GM23338 (cell line): ENCODE measurements at regions not wholly inside any gene's neighbourhood (a gene's known extent, or its start where the extent isn't known, plus 50 kb on each side); places are given as distances from the start of the nearest gene placed in this dataset.

Experiments used
- ATAC-seq: fragments of 200-7000 bp; cut with Tn5 transposase; 3 replicates; pipeline ENCODE4 v1.9.1; 2020
- DNase-seq: peaks from one replicate; pipeline ENCODE4 v3.0.0-alpha.2; 2015; ENCODE audit warnings: low spot score
- H2AFZ ChIP-seq: fragments of 200-600 bp; sonication (generic); 2 replicates; pipeline ENCODE4 v1.8.0; 2016; ENCODE audit warnings: antibody characterized with exemption, mild to moderate bottlenecking, moderate library complexity
- H3F3A ChIP-seq: fragments of 200-600 bp; sonication (generic); replicated peaks from 2 replicates; pipeline ENCODE4 v1.8.0; 2017; ENCODE audit warnings: antibody characterized with exemption, mixed run types, low read depth
- H3K27ac ChIP-seq: fragments of 200-600 bp; sonication (generic); 2 replicates; pipeline ENCODE4 v1.6.1; 2016; ENCODE audit warnings: low read depth
- H3K27me3 ChIP-seq: fragments of 200-600 bp; sonication (generic); 2 replicates; pipeline ENCODE4 v1.8.0; 2016; ENCODE audit warnings: mild to moderate bottlenecking, mixed run types, moderate library complexity; ENCODE audit not compliant: insufficient read depth
- H3K36me3 ChIP-seq: fragments of 200-600 bp; sonication (generic); 2 replicates; pipeline ENCODE4 v1.8.0; 2016; ENCODE audit warnings: mild to moderate bottlenecking; ENCODE audit not compliant: insufficient read depth
- H3K4me1 ChIP-seq: fragments of 200-600 bp; sonication (generic); 2 replicates; pipeline ENCODE4 v1.8.0; 2016; ENCODE audit warnings: mild to moderate bottlenecking, moderate library complexity; ENCODE audit not compliant: insufficient read depth
- H3K4me2 ChIP-seq: fragments of 200-600 bp; sonication (generic); 2 replicates; pipeline ENCODE4 v1.7.1; 2017; ENCODE audit warnings: mixed run types
- H3K4me3 ChIP-seq: fragments of 200-600 bp; sonication (generic); 2 replicates; pipeline ENCODE4 v1.6.1; 2016; ENCODE audit warnings: mixed run types
- H3K79me2 ChIP-seq: fragments of 200-600 bp; sonication (generic); replicated peaks from 2 replicates; pipeline ENCODE4 v1.8.0; 2017; ENCODE audit warnings: mild to moderate bottlenecking; ENCODE audit not compliant: insufficient read depth
- H3K9me2 ChIP-seq: fragments of 200-600 bp; sonication (generic); 2 replicates; pipeline ENCODE4 v1.8.0; 2017; ENCODE audit not compliant: insufficient read depth
- H4K20me1 ChIP-seq: fragments of 200-600 bp; sonication (generic); replicated peaks from 2 replicates; pipeline ENCODE4 v1.8.0; 2017; ENCODE audit warnings: mild to moderate bottlenecking; ENCODE audit not compliant: insufficient read depth
- H3K27ac Mint-ChIP-seq: 2 replicates; pipeline ENCODE4 v1.8.0; 2020; ENCODE audit warnings: inconsistent platforms, mild to moderate bottlenecking, moderate library complexity, mixed read lengths
- H3K27me3 Mint-ChIP-seq: 3 replicates; pipeline ENCODE4 v1.8.0; 2022; ENCODE audit warnings: low read depth, mild to moderate bottlenecking, moderate library complexity, mixed read lengths, inconsistent platforms; ENCODE audit not compliant: insufficient read depth, poor library complexity
- H3K36me3 Mint-ChIP-seq: 3 replicates; pipeline ENCODE4 v1.8.0; 2021; ENCODE audit warnings: low read depth, mild to moderate bottlenecking, inconsistent platforms, moderate library complexity, mixed read lengths
- H3K4me1 Mint-ChIP-seq: 3 replicates; pipeline ENCODE4 v1.8.0; 2020; ENCODE audit warnings: mild to moderate bottlenecking, inconsistent platforms, mixed read lengths
- H3K4me3 Mint-ChIP-seq: 3 replicates; pipeline ENCODE4 v1.8.0; 2021; ENCODE audit warnings: moderate library complexity, mild to moderate bottlenecking, inconsistent platforms, mixed read lengths
- H3K9me3 Mint-ChIP-seq: 3 replicates; pipeline ENCODE4 v1.8.0; 2020; ENCODE audit warnings: moderate library complexity, mild to moderate bottlenecking, inconsistent platforms, mixed read lengths
- CREB1 ChIP-seq: fragments of 250-450 bp; sonication (Bioruptor Pico); IDR thresholded peaks from 2 replicates; pipeline ENCODE4 v1.5.0; 2020; ENCODE audit warnings: low read depth, mild to moderate bottlenecking, moderate library complexity
- ETS1 ChIP-seq: IDR thresholded peaks from 2 replicates; pipeline ENCODE4 v1.6.1; 2016; ENCODE audit warnings: antibody characterized with exemption
- EZH2phosphoT487 ChIP-seq: fragments of 200-600 bp; sonication (generic); IDR thresholded peaks from one replicate; pipeline ENCODE4 v1.8.1; 2018; ENCODE audit warnings: antibody characterized with exemption; ENCODE audit not compliant: unreplicated experiment
- JUNB ChIP-seq: IDR thresholded peaks from one replicate; pipeline ENCODE4 v1.6.1; 2016; ENCODE audit warnings: antibody characterized with exemption; ENCODE audit not compliant: unreplicated experiment
- STAT1 ChIP-seq: IDR thresholded peaks from one replicate; pipeline ENCODE4 v1.6.1; 2016; ENCODE audit warnings: antibody characterized with exemption; ENCODE audit not compliant: unreplicated experiment
- ZNF114 ChIP-seq: fragments of 250-450 bp; sonication (Bioruptor Pico); IDR thresholded peaks from 2 replicates; pipeline ENCODE4 v1.5.0; 2020; ENCODE audit warnings: mild to moderate bottlenecking, moderate library complexity
- ZNF331 ChIP-seq: fragments of 250-450 bp; sonication (Bioruptor Pico); IDR thresholded peaks from 2 replicates; pipeline ENCODE4 v1.5.0; 2020; ENCODE audit warnings: low read depth, mild to moderate bottlenecking, moderate library complexity
- ZNF462 ChIP-seq: fragments of 250-450 bp; sonication (Bioruptor Pico); IDR thresholded peaks from 2 replicates; pipeline ENCODE4 v1.5.0; 2020; ENCODE audit warnings: mild to moderate bottlenecking, moderate library complexity

GRCh38 chrX:7318241-7318640 lies 170.3 kb upstream of the PUDP start (continued):
- no peak for TF ChIP-seq ZNF462 (CRISPR knock-in tag)
- no peak for TF ChIP-seq EZH2phosphoT487
- no peak for TF ChIP-seq CREB1 (CRISPR knock-in tag)
- TF ChIP-seq STAT1: no peak

GRCh38 chrX:7316887-7317286 lies 168.9 kb upstream of the PUDP start:
- no peaks in the 10 kb centered on the region for H3K27me3 Mint-ChIP-seq

More at GRCh38 chrX:7316887-7317286, 168.9 kb upstream of the PUDP start:
- Mint-ChIP-seq H3K36me3 (no peaks in the 10 kb centered on the region), H3K4me3 (no peak overlapping the region), H3K27ac (no peak overlapping the region), H3K4me1 (peaks cover 3% of the 10 kb centered on the region; the same call in 1 of the 3 replicates), H3K9me3 (no peaks in the 10 kb centered on the region)
- DNase-seq (no peak), ATAC-seq (no peak)
- no peak for TF ChIP-seq JUNB
- TF ChIP-seq ETS1: no peak
- TF ChIP-seq ZNF114 (CRISPR knock-in tag): no peak
- no peak for TF ChIP-seq ZNF331 (CRISPR knock-in tag)
- no peak for TF ChIP-seq EZH2phosphoT487
- H3F3A ChIP-seq: no peaks in the 10 kb centered on the region
- no peaks in the 10 kb centered on the region for H3K9me2 ChIP-seq
- no peaks in the 10 kb centered on the region for H3K27me3 ChIP-seq
- no peaks in the 10 kb centered on the region for H4K20me1 ChIP-seq
- H3K4me3 ChIP-seq: no peak overlapping the region
- no peak overlapping the region for H3K4me2 ChIP-seq
- H3K36me3 ChIP-seq: no peaks in the 10 kb centered on the region
- H2AFZ ChIP-seq: no peak overlapping the region
- H3K27ac ChIP-seq: no peak overlapping the region
- H3K4me1 ChIP-seq: no peaks in the 10 kb centered on the region
- no peaks in the 10 kb centered on the region for H3K79me2 ChIP-seq
